ENCODE measurements at regions not wholly inside any gene's neighbourhood (a gene's known extent, or its start where the extent isn't known, plus 50 kb on each side); places are given as distances from the start of the nearest gene placed in this dataset.

GRCh38 chr4:54823616-54824015 is 165.9 kb downstream of the KIT start:
- TF ChIP-seq CTCF (conservative IDR thresholded peaks at IDR 0.05; ENCODE audit: low read depth, low read length): no peak
- no peak overlapping the region for H3K4me3 ChIP-seq (ENCODE audit: low read depth, low read length)
- DNase-seq (ENCODE audit: low read depth): no peak

- no peak overlapping the region for H3K4me3 ChIP-seq (ENCODE audit: low read depth, low read length)
- no peak for DNase-seq (ENCODE audit: low read depth)
- TF ChIP-seq CTCF (conservative IDR thresholded peaks at IDR 0.05; ENCODE audit: low read depth, low read length): no peak
Measured at GRCh38 chr4:54819034-54819433, 161.3 kb downstream of the KIT start.

GRCh38 chr4:54818481-54818880 is 160.7 kb downstream of the KIT start:
- TF ChIP-seq CTCF (conservative IDR thresholded peaks at IDR 0.05; ENCODE audit: low read depth, low read length): no peak
- DNase-seq (ENCODE audit: low read depth): no peak
- no peak overlapping the region for H3K4me3 ChIP-seq (ENCODE audit: low read depth, low read length)

- TF ChIP-seq CTCF (conservative IDR thresholded peaks at IDR 0.05; ENCODE audit: low read depth, low read length): no peak
- no peak for DNase-seq (ENCODE audit: low read depth)
- H3K4me3 ChIP-seq (ENCODE audit: low read depth, low read length): no peak overlapping the region
Measured at GRCh38 chr4:54813674-54814073, 155.9 kb downstream of the KIT start.

GRCh38 chr4:54806351-54806750 is 148.6 kb downstream of the KIT start:
- no peak for TF ChIP-seq CTCF (conservative IDR thresholded peaks at IDR 0.05; ENCODE audit: low read depth, low read length)
- DNase-seq (ENCODE audit: low read depth): no peak
- no peak overlapping the region for H3K4me3 ChIP-seq (ENCODE audit: low read depth, low read length)

GRCh38 chr4:54802336-54802735 is 144.6 kb downstream of the KIT start:
- no peak for TF ChIP-seq CTCF (conservative IDR thresholded peaks at IDR 0.05; ENCODE audit: low read depth, low read length)
- peak; percentile 6 for DNase-seq (ENCODE audit: low read depth)
- no peak overlapping the region for H3K4me3 ChIP-seq (ENCODE audit: low read depth, low read length)

- H3K4me3 ChIP-seq (ENCODE audit: low read depth, low read length): no peak overlapping the region
- no peak for DNase-seq (ENCODE audit: low read depth)
- no peak for TF ChIP-seq CTCF (conservative IDR thresholded peaks at IDR 0.05; ENCODE audit: low read depth, low read length)
Measured at GRCh38 chr4:54800831-54801530, 143.2 kb downstream of the KIT start.
